ENCODE measurements at regions not wholly inside any gene's neighbourhood (a gene's known extent, or its start where the extent isn't known, plus 50 kb on each side); places are given as distances from the start of the nearest gene placed in this dataset.

GRCh38 chr2:8096484-8096883, 585.4 kb upstream of the ID2 start:
- Histone ChIP-seq H3K27ac (ENCODE audit: insufficient read length, low read depth, low read length) (no peak overlapping the region), H2AFZ (ENCODE audit: low read length) (no peak overlapping the region), H3K23ac (ENCODE audit: insufficient read length, low read depth, low read length) (no peak overlapping the region), H2BK15ac (ENCODE audit: low read depth, low read length) (no peak overlapping the region), H3K9ac (ENCODE audit: extremely low read depth, insufficient read length, low read length) (no peak overlapping the region), H3K56ac (ENCODE audit: insufficient read length, low read depth, low read length) (no peak overlapping the region), H2BK120ac (ENCODE audit: low read depth, low read length, poor library complexity, severe bottlenecking) (no peak overlapping the region), H2BK5ac (ENCODE audit: insufficient read length, low read length) (no peak overlapping the region), H3K4ac (ENCODE audit: low read depth, low read length) (no peak overlapping the region), H3K23me2 (ENCODE audit: insufficient read length, low read depth, low read length, poor library complexity, severe bottlenecking) (no peaks in the 10 kb centered on the region), H3K79me1 (ENCODE audit: insufficient read depth, low read depth, low read length, poor library complexity, severe bottlenecking) (no peaks in the 10 kb centered on the region), H2AK5ac (ENCODE audit: insufficient read length, low read length) (no peak overlapping the region), H4K5ac (ENCODE audit: insufficient read length, low read depth, low read length) (no peak overlapping the region), H3K4me1 (ENCODE audit: insufficient read depth, low read length) (no peaks in the 10 kb centered on the region), H3K4me2 (ENCODE audit: insufficient read depth, insufficient read length, low read length) (no peak overlapping the region), H3K79me2 (ENCODE audit: insufficient read depth, low read length) (no peaks in the 10 kb centered on the region), H2BK12ac (ENCODE audit: insufficient read length, low read depth, low read length) (no peak overlapping the region), H2BK20ac (ENCODE audit: low read depth, low read length, poor library complexity, severe bottlenecking) (no peak overlapping the region), H4K91ac (ENCODE audit: insufficient read length, low read depth, low read length) (no peak overlapping the region), H3K14ac (ENCODE audit: insufficient read depth, low read length) (no peak overlapping the region), H4K20me1 (ENCODE audit: control insufficient read depth, insufficient read depth, insufficient read length) (no peaks in the 10 kb centered on the region), H3K18ac (ENCODE audit: insufficient read length, low read depth, low read length) (no peak overlapping the region), H3K9me3 (ENCODE audit: control insufficient read depth, low read depth, low read length) (no peaks in the 10 kb centered on the region), H4K8ac (replicated peaks; ENCODE audit: insufficient read length, low read depth, low read length) (no peak overlapping the region), H3T11ph (ENCODE audit: low read length) (no peak overlapping the region), H3K27me3 (ENCODE audit: insufficient read depth, low read length) (no peaks in the 10 kb centered on the region)
- H3K27ac Mint-ChIP-seq = no peak overlapping the region
- TF ChIP-seq, protein P1, sequence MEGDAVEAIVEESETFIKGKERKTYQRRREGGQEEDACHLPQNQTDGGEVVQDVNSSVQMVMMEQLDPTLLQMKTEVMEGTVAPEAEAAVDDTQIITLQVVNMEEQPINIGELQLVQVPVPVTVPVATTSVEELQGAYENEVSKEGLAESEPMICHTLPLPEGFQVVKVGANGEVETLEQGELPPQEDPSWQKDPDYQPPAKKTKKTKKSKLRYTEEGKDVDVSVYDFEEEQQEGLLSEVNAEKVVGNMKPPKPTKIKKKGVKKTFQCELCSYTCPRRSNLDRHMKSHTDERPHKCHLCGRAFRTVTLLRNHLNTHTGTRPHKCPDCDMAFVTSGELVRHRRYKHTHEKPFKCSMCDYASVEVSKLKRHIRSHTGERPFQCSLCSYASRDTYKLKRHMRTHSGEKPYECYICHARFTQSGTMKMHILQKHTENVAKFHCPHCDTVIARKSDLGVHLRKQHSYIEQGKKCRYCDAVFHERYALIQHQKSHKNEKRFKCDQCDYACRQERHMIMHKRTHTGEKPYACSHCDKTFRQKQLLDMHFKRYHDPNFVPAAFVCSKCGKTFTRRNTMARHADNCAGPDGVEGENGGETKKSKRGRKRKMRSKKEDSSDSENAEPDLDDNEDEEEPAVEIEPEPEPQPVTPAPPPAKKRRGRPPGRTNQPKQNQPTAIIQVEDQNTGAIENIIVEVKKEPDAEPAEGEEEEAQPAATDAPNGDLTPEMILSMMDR (conservative IDR thresholded peaks at IDR 0.05) = no peak
- peaks cover 5 to 8% of the 10 kb centered on the region in 2 experiments; a peak in 3 of 4 replicates for H3K4me1 Mint-ChIP-seq
- no peak overlapping the region for H3K4me3 Mint-ChIP-seq
- no CpG with 5 or more reads among the region's 1 CpG for WGBS (ENCODE audit: extremely low coverage, insufficient read length, low lambda C conversion rate)
- no peaks in the 10 kb centered on the region; a peak in 3 of 7 replicates for H3K36me3 Mint-ChIP-seq (ENCODE audit: insufficient read depth in 1 of 3, low read depth in 3 of 3)
- H3K27me3 Mint-ChIP-seq (ENCODE audit: low read depth) = no peaks in the 10 kb centered on the region
- no peak for DNase-seq
- H3K9me3 Mint-ChIP-seq = peaks cover 0 to 4% of the 10 kb centered on the region in 2 experiments; a peak in 3 of 5 replicates

Data from H9 (cell line).